ENCODE measurements at regions not wholly inside any gene's neighbourhood (a gene's known extent, or its start where the extent isn't known, plus 50 kb on each side); places are given as distances from the start of the nearest gene placed in this dataset.

DNA sequence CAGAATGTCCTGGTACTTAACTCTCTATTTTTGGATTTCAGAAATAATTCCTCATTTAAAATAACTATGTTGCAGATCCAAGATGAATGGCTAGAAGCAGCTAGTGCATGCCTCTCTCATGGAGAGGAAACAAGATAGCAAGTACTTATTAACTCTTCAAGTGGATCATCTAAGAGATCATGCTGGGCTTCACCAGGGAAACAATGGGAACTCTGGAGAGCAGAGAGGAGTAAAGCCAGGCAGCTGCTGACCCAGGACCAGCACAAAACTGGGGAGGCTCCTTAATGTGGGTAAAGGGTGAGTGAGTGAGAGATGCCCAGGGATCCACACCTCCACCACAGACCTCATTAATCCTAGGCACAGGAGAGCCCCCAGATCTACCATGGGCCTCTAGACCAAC, 897.8 kb upstream of the ACO1 start:
- CTCF ChIA-PET: no interaction called here
- no peak overlapping the region for H3K4me3 ChIP-seq (ENCODE audit: low read depth in 2 of 2, low read length in 2 of 2)
- DNase-seq (ENCODE audit: low read depth, low spot score) (no peak), ATAC-seq (no peak)
- no peaks in the 10 kb centered on the region for H3K4me1 ChIP-seq (ENCODE audit: control insufficient read depth, insufficient read depth, low read length)
- intact Hi-C loops (cut with micrococcal nuclease; ENCODE audit: unreplicated experiment) (loop anchor here (5.0 kb wide), 1 partner anchor 49 kb away; no protein-coding TSS in a partner anchor), in situ Hi-C loops (cut with HindIII; ENCODE audit: low pct_unique_long_range_greater_than_20kb, low sequenced_read_pairs) (no loop called here)
- POLR2A ChIA-PET: no interaction called here
- no TSS peak for BruUV-seq (replicated peaks)
- H3K9me3 ChIP-seq (ENCODE audit: control insufficient read depth, insufficient read depth, low read depth, low read length): no peaks in the 10 kb centered on the region
- H3K27me3 ChIP-seq (ENCODE audit: control insufficient read depth, insufficient read depth, low read length): no peaks in the 10 kb centered on the region
- H3K36me3 ChIP-seq (ENCODE audit: control insufficient read depth, insufficient read depth, low read length): no peaks in the 10 kb centered on the region
- TF ChIP-seq SIN3A (IDR thresholded peaks at IDR 0.05; ENCODE audit: borderline replicate concordance, insufficient read depth, low read depth, low read length): no peak
- TF ChIP-seq, protein P1, sequence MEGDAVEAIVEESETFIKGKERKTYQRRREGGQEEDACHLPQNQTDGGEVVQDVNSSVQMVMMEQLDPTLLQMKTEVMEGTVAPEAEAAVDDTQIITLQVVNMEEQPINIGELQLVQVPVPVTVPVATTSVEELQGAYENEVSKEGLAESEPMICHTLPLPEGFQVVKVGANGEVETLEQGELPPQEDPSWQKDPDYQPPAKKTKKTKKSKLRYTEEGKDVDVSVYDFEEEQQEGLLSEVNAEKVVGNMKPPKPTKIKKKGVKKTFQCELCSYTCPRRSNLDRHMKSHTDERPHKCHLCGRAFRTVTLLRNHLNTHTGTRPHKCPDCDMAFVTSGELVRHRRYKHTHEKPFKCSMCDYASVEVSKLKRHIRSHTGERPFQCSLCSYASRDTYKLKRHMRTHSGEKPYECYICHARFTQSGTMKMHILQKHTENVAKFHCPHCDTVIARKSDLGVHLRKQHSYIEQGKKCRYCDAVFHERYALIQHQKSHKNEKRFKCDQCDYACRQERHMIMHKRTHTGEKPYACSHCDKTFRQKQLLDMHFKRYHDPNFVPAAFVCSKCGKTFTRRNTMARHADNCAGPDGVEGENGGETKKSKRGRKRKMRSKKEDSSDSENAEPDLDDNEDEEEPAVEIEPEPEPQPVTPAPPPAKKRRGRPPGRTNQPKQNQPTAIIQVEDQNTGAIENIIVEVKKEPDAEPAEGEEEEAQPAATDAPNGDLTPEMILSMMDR (IDR thresholded peaks at IDR 0.05): no peak
- TF ChIP-seq TCF7L2 (IDR thresholded peaks at IDR 0.05; ENCODE audit: low read depth, low read length): no peak
- TF ChIP-seq POLR2AphosphoS5 (IDR thresholded peaks at IDR 0.05; ENCODE audit: low read depth, low read length): no peak
- TF ChIP-seq, protein P2, sequence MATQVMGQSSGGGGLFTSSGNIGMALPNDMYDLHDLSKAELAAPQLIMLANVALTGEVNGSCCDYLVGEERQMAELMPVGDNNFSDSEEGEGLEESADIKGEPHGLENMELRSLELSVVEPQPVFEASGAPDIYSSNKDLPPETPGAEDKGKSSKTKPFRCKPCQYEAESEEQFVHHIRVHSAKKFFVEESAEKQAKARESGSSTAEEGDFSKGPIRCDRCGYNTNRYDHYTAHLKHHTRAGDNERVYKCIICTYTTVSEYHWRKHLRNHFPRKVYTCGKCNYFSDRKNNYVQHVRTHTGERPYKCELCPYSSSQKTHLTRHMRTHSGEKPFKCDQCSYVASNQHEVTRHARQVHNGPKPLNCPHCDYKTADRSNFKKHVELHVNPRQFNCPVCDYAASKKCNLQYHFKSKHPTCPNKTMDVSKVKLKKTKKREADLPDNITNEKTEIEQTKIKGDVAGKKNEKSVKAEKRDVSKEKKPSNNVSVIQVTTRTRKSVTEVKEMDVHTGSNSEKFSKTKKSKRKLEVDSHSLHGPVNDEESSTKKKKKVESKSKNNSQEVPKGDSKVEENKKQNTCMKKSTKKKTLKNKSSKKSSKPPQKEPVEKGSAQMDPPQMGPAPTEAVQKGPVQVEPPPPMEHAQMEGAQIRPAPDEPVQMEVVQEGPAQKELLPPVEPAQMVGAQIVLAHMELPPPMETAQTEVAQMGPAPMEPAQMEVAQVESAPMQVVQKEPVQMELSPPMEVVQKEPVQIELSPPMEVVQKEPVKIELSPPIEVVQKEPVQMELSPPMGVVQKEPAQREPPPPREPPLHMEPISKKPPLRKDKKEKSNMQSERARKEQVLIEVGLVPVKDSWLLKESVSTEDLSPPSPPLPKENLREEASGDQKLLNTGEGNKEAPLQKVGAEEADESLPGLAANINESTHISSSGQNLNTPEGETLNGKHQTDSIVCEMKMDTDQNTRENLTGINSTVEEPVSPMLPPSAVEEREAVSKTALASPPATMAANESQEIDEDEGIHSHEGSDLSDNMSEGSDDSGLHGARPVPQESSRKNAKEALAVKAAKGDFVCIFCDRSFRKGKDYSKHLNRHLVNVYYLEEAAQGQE (IDR thresholded peaks at IDR 0.05; ENCODE audit: insufficient read depth in 1 of 2, low read depth in 2 of 2, low read length in 1 of 2): no peak
- no peak overlapping the region for H3K27ac ChIP-seq (ENCODE audit: low read length)

DNA sequence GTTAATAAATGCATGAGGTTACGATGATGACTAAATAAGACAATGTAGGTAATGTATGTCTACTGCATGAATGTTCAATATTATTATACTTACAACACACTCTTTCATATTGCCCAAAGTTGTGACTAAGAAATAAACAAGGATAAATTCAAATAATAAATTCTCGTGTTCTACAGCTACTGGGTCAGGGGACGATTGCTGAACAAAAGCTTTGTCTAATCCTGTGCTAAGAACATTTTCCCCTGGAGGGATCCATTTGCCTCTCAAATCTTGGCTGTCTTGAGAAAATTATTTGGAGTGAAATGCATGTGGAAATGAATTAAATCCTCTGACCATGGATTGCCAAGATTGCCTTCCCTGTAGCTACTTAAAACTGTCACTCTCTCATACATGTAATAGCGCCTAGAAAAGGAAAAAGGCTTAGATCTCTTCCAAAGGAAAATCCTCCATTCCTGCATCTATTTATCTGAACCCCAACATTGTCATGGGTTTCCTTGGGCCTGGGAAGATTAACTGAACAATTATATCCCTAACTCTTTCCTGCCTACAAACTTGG, 893.8 kb upstream of the ACO1 start:
- ChIA-PET POLR2A (no interaction called here), CTCF (no interaction called here)
- H3K9me3 ChIP-seq (ENCODE audit: control insufficient read depth, insufficient read depth, low read depth, low read length): no peaks in the 10 kb centered on the region
- no peak for DNase-seq (ENCODE audit: low read depth, low spot score)
- no peaks in the 10 kb centered on the region for H3K4me1 ChIP-seq (ENCODE audit: control insufficient read depth, insufficient read depth, low read length)
- in situ Hi-C loops (cut with HindIII; ENCODE audit: low pct_unique_long_range_greater_than_20kb, low sequenced_read_pairs): no loop called here
- no peaks in the 10 kb centered on the region for H3K36me3 ChIP-seq (ENCODE audit: control insufficient read depth, insufficient read depth, low read length)
- H3K4me3 ChIP-seq (ENCODE audit: low read depth in 2 of 2, low read length in 2 of 2): no peak overlapping the region
- no peak for ATAC-seq
- BruUV-seq (replicated peaks): no TSS peak
- TF ChIP-seq, protein P1 (IDR thresholded peaks at IDR 0.05): no peak
- TF ChIP-seq TCF7L2 (IDR thresholded peaks at IDR 0.05; ENCODE audit: low read depth, low read length): no peak
- TF ChIP-seq, protein P2 (IDR thresholded peaks at IDR 0.05; ENCODE audit: insufficient read depth in 1 of 2, low read depth in 2 of 2, low read length in 1 of 2): no peak
- no peak for TF ChIP-seq SIN3A (IDR thresholded peaks at IDR 0.05; ENCODE audit: borderline replicate concordance, insufficient read depth, low read depth, low read length)
- TF ChIP-seq POLR2AphosphoS5 (IDR thresholded peaks at IDR 0.05; ENCODE audit: low read depth, low read length): no peak
- no peak overlapping the region for H3K27ac ChIP-seq (ENCODE audit: low read length)
- no peaks in the 10 kb centered on the region for H3K27me3 ChIP-seq (ENCODE audit: control insufficient read depth, insufficient read depth, low read length)
- intact Hi-C loops (cut with micrococcal nuclease; ENCODE audit: unreplicated experiment): no loop called here
